KMS-11 (cell line): ENCODE measurements at regions not wholly inside any gene's neighbourhood (a gene's known extent, or its start where the extent isn't known, plus 50 kb on each side); places are given as distances from the start of the nearest gene placed in this dataset.

Source experiments
- H2AFZ ChIP-seq: fragments of 200-600 bp; sonication (generic); 2 replicates; pipeline ENCODE4 v1.6.1; 2016; ENCODE audit warnings: antibody characterized with exemption, mixed run types, low read depth
- H3K27ac ChIP-seq: fragments of 200-600 bp; sonication (generic); 2 replicates; pipeline ENCODE4 v1.6.1; 2016; ENCODE audit warnings: mild to moderate bottlenecking, mixed run types
- H3K27me3 ChIP-seq: fragments of 200-600 bp; sonication (generic); 2 replicates; pipeline ENCODE4 v1.6.1; 2017; ENCODE audit warnings: mild to moderate bottlenecking, low read depth, mixed run types, moderate library complexity; ENCODE audit not compliant: insufficient read depth
- H3K36me3 ChIP-seq: fragments of 200-600 bp; sonication (generic); 2 replicates; pipeline ENCODE4 v1.6.1; 2017; ENCODE audit warnings: mild to moderate bottlenecking, mixed run types; ENCODE audit not compliant: insufficient read depth
- H3K4me1 ChIP-seq: fragments of 200-600 bp; sonication (generic); 2 replicates; pipeline ENCODE4 v1.6.1; 2016; ENCODE audit warnings: mild to moderate bottlenecking, low read depth, mixed run types; ENCODE audit not compliant: poor library complexity, severe bottlenecking
- H3K4me2 ChIP-seq: fragments of 200-600 bp; sonication (generic); 2 replicates; pipeline ENCODE4 v1.7.0; 2016; ENCODE audit warnings: mild to moderate bottlenecking, mixed run types
- H3K4me3 ChIP-seq: fragments of 200-600 bp; sonication (generic); IDR thresholded peaks from 2 replicates; pipeline ENCODE4 v1.6.1; 2017; ENCODE audit warnings: low read depth, low read length, mixed read lengths; ENCODE audit not compliant: insufficient read depth
- H3K79me2 ChIP-seq: fragments of 200-600 bp; sonication (generic); 2 replicates; pipeline ENCODE4 v1.6.1; 2016; ENCODE audit warnings: low read depth, mixed run types; ENCODE audit not compliant: insufficient read depth
- H3K9ac ChIP-seq: fragments of 200-600 bp; sonication (generic); 2 replicates; pipeline ENCODE4 v1.6.1; 2016; ENCODE audit warnings: mild to moderate bottlenecking, mixed run types
- H4K20me1 ChIP-seq: fragments of 200-600 bp; sonication (generic); 2 replicates; pipeline ENCODE4 v1.6.1; 2016; ENCODE audit warnings: mild to moderate bottlenecking, mixed run types; ENCODE audit not compliant: insufficient read depth
- CTCF ChIP-seq: fragments of 200-600 bp; sonication (generic); conservative IDR thresholded peaks from 2 replicates; pipeline ENCODE4 v1.6.1; 2017; ENCODE audit warnings: low read depth, mild to moderate bottlenecking, antibody characterized with exemption, low read length, moderate library complexity, mixed read lengths

DNA sequence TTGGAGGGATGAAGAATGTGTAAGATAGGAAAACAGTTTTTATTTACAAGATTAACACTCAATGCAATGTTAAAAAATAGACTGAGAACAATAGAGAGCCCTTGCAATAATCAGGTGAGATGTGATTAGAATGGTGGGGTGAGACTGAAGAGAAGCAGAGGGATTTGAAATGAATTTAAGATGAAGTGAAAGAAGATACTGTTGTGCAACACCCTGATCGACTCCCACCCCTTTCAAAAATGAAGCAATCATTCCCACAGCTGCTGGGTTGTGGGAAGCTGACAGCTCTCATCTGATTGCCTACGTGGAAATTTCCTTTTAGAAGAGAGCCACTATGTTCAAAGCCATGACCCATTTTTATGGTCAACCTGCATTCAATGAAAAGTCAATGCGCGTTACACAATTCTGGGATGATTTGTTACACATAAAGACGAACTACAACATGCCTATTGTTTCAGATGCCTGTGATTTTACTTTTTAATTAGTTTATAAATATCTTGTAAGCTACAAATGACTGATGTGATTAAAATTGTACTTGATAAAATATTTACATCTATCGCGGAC is 1374.8 kb downstream of the PCDH9 start:
- Histone ChIP-seq H3K4me1 (no peaks in the 10 kb centered on the region), H3K79me2 (no peaks in the 10 kb centered on the region), H3K27ac (no peak overlapping the region), H3K4me3 (no peak overlapping the region), H3K9ac (no peak overlapping the region), H3K27me3 (no peaks in the 10 kb centered on the region), H2AFZ (no peak overlapping the region), H3K4me2 (no peak overlapping the region), H4K20me1 (no peaks in the 10 kb centered on the region), H3K36me3 (no peaks in the 10 kb centered on the region)
- no peak for TF ChIP-seq CTCF

GRCh38 chr13:65854431-65854830 is 1375.7 kb downstream of the PCDH9 start:
- no peak overlapping the region for H3K27ac ChIP-seq
- no peak overlapping the region for H2AFZ ChIP-seq
- no peaks in the 10 kb centered on the region for H3K36me3 ChIP-seq
- H3K4me1 ChIP-seq, result no peaks in the 10 kb centered on the region
- H3K9ac ChIP-seq, result no peak overlapping the region
- no peak overlapping the region for H3K4me3 ChIP-seq
- H3K79me2 ChIP-seq, result no peaks in the 10 kb centered on the region
- H3K4me2 ChIP-seq, result no peak overlapping the region
- no peaks in the 10 kb centered on the region for H3K27me3 ChIP-seq
- H4K20me1 ChIP-seq, result no peaks in the 10 kb centered on the region
- TF ChIP-seq CTCF, result no peak

- no peak for TF ChIP-seq CTCF
- Histone ChIP-seq H3K4me1 (no peaks in the 10 kb centered on the region), H3K9ac (no peak overlapping the region), H4K20me1 (no peaks in the 10 kb centered on the region), H3K27ac (no peak overlapping the region), H3K79me2 (no peaks in the 10 kb centered on the region), H2AFZ (no peak overlapping the region), H3K27me3 (no peaks in the 10 kb centered on the region), H3K4me2 (no peak overlapping the region), H3K36me3 (no peaks in the 10 kb centered on the region), H3K4me3 (no peak overlapping the region)
These were observed 1385.8 kb downstream of the PCDH9 start for GRCh38 chr13:65844266-65844841.

DNA sequence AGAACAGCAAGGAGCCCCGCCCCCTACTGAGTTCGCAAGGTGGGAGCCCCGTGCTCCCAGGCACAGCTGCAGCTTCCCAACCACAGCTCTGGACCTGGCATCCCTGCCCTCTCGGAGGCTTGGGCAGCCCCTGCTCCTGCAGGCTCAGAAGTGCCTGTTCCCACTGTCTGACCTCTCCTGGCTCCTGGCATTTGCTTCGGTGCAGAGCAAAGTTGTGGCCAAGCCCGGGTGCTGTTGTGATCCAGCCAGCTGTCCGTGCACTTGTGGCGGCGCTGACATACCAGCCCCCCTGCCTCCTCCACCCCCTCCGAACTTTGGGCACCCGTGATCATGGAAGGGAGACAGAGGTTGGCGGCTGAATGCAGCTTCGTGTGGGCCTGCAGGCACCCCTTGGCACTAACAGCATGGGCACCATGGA is 1386.8 kb downstream of the PCDH9 start:
- Histone ChIP-seq H2AFZ (no peak overlapping the region), H3K9ac (no peak overlapping the region), H3K4me1 (no peaks in the 10 kb centered on the region), H4K20me1 (no peaks in the 10 kb centered on the region), H3K36me3 (no peaks in the 10 kb centered on the region), H3K27ac (no peak overlapping the region), H3K27me3 (no peaks in the 10 kb centered on the region), H3K79me2 (no peaks in the 10 kb centered on the region), H3K4me3 (no peak overlapping the region), H3K4me2 (no peak overlapping the region)
- no peak for TF ChIP-seq CTCF
